HG03159 (cell line): ENCODE measurements at regions not wholly inside any gene's neighbourhood (a gene's known extent, or its start where the extent isn't known, plus 50 kb on each side); places are given as distances from the start of the nearest gene placed in this dataset.

Source experiments
- ATAC-seq: cut with Tn5 transposase; IDR thresholded peaks from one replicate; pipeline ENCODE4 v1.9.1; 2021; ENCODE audit warnings: mild to moderate bottlenecking, moderate library complexity; ENCODE audit not compliant: unreplicated experiment

DNA sequence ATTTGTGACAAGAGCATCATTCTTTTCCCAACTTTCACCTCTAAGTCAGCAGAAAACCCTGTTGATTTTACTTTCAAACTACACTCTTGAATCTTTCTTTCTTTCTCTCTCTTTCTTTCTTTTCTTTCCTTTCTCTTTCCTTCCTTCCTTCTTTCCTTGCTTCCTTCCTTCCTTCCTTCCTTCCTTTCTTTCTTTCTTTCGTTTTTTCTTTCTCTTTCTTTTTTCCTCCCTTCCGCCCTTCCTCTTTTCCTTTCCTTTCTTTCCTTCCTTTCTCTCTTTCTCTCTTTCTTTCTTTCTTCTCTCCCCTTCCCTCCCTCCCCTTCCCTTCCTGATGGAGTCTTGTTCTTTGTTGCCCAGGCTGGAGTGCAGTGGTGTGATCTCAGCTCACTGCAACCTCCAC lies 649.5 kb downstream of the PLCL1 start:
- ATAC-seq, result no peak

DNA sequence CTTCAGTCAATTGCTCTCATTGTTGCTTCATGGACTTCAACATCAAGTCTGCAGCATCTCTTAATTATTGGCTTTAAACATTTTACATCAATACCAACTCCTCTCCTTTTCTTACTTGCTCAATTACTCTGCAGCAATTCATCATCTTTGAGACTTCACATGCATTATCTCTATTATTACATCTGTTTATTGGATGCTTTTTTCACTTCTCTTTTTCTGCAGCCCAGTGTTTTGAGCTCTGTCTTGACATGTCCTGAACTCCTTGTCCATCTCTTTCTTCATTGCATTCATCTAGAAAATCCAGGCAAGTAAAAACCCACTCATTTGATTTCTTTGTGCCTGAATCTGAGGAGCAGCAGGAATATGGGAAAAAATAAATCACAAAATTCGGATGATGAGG lies 647.9 kb downstream of the PLCL1 start:
- peak; percentile 59 for ATAC-seq

DNA sequence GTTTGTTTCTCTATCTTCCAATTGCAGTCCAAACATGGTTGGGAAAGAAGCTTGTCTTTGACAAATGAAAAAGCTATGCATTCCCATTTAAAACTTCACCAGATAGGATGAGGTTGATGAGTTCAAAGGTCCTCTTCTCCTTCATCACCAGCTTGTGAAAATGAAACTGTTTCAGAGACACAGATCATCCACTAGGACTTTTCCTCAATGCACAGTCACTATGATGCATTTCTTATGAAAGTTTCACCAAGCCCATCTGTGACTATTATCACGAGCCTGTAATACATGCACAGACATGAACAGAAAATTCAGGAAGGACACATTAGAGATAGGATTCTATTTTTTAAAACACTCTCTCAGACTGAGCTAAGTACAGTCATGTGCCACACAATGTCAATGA lies 644.4 kb downstream of the PLCL1 start:
- ATAC-seq, result no peak

DNA sequence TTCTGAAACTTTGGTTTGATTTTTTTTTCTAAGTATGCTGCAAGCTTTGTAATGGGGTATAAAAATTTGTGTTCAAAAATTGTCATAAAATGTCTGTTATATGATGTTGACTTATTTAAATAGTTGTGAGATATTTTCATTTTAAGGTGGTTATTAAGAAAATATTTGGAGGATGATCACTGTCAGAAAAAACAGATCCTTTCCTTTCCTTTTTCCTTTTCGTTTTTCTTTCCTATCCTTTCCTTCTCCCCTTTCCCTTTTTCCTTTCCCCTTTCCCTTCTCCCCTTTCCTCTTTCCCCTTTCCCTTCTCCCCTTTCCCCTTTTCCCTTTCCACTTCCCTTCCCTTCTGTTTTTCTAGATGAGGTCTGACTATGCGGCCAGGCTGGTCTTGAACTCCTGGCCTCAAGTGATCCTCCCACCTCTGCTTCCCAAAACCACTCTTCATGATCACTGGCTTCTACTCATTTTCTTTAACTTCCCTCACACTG lies 640.5 kb downstream of the PLCL1 start:
- ATAC-seq, result no peak

DNA sequence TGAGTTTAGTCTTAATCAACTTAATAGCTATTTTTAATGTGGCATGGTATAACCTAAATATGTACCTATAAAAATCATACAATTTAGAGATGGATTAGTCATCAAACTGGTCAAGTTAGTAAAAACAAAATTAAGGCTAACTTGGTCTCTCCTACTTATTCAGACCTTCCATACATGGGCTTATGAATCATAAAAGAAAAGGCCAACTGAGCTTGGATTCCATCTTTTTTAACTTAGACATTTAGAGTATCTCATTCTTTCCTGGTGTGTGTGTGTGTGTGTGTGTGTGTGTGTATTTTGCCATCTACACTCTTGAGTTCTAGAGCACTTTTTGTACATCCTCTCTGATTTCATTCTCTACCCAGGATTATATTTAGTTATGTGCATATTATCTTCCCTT lies 637.5 kb downstream of the PLCL1 start:
- no peak for ATAC-seq

DNA sequence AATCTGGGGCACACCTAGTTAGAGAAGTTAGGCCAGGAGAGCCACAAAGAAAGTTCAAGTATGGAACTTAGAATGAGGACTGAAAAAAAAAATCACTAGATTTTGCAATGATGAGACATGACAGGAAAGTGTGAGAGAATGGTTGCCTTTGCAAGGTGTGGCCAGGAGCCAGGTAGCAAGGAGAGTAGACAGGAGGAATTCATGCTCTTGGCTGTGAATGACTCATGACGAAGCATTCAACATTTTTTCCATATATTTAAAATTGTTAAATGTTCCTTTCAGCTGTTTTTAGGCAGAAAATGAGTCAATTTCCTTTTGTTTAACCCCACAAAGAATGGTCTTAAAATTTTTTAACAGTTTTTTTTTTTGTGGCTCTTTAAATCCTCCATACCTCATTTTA lies 636.9 kb downstream of the PLCL1 start:
- ATAC-seq, result no peak

DNA sequence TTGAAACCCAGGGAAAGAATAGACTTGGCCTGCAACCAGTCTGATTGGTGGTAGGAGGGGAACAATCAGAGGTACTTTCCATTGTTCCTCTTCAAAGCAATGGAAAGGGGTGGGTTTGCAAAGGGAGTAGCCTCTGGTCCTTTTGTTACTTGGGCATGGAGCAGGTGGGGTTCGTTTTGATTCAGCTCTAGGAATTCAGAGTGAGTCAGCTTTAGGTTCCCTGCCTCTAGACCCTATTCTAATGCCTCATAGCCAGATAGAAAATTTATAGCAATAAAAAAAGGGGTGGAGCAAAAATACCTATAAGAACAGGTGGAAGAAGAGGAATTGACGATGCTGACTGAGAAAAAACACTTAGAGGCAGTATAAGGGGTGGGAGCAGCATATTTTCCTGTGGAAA lies 636.4 kb downstream of the PLCL1 start:
- ATAC-seq, result no peak

DNA sequence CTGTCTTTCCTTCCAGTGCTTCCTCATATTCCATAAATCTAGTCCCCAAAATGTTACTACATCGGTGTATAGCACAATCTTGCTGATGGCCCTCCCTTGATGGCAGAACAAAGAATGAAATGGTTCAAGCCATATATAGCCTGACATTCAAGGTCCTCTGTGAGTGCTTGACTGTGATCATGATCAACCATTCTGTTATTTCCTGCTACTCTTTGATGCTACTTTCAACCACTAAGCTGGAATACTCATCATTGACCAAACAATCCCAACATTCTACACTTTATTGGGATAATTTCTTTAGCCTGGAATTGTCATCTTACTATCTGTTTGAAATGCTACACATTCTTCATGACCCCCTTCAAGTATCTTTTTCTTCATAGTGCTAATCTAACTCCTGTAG lies 633.9 kb downstream of the PLCL1 start:
- ATAC-seq, result no peak

DNA sequence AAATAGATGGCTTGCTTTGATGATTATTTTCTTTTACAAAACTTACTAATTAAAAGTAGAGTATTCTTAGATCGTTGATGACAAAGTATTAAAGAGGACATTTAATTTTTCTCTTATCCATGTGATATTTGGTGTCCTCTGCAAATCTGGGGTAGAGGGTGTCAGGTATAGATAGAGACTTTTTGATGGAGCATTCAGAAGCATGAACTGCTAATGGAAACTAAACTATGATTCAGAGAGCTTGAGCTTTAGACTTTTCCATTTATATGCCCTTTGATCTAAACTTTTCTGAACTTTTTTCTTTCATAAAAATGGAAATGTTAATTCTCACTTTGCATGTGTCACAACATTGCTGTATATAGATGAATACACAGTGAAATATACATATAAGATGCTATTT lies 619.7 kb downstream of the PLCL1 start:
- ATAC-seq, result no peak

DNA sequence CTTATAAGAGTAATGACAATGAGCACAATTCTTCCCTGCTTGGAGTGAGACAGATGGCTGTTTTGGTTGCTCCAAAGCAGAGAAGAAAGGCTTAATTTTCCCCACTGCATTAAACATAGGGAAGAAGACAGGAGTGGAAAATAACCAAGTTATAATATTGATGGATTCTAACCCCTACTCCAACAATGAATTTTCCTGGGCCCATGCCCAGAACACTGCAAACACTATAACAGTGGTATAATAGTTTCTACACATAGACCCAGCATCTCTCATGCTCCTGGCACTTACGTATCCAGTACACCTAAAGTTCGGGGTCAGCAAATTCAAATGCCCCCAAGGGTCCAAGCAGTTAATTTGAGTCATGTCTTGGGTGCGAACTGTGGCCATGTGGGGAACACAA lies 613.4 kb downstream of the PLCL1 start:
- ATAC-seq, result no peak

DNA sequence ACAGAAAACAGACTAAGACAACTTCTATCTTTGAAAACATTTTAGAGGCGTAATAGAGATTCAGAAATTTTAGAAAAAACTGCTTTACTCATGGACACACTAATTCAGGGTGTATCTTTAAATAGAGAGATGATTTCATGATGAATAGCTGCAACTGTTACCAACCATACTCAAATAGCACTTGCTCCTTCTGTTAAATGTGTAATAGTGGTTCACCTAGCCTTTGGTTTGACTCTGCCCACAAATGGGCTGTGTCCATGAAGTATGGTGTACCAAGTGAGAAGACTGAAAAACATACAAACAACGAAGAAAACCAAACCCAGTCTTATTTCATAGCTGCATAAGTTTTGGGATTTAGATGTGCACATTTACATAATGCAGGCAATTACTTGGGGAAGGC lies 610.6 kb downstream of the PLCL1 start:
- ATAC-seq, result no peak

DNA sequence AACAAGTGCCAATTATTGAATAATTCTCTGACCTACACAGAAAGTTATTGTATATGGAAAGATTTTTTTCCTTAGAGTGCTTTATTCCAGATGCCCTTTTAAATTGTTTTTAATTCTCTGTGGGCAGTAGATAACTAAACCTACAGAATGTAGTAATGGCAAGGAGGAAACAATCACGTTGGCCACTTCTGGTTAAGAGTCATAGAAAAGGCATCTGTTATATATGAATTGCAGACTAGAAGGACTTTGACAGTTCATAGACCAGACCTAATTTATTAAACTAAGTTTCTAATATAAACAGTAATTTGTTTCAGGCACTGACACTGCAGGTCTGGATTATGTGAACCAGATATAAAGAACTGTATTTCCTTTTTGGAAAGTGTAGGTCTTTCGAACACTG lies 607.5 kb downstream of the PLCL1 start:
- no peak for ATAC-seq

DNA sequence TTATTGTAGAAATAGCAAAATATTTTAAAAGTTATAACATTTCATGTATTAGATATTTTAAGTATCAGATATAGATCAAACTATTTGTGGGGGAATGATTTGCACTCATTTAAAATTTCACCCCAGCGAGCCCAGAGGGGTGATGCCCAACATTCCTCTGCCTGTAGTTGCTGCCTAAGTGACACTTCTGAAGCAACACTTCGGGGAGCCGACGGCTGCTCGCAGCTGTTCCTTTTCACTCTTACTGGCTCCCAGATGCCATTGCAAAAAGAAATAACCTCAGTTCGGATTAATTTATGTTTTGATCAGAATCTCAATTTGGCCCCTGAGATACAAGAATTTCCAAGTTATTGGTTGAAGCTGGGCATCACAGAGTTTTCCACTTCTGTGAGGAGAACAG lies 603.8 kb downstream of the PLCL1 start:
- ATAC-seq, result no peak

DNA sequence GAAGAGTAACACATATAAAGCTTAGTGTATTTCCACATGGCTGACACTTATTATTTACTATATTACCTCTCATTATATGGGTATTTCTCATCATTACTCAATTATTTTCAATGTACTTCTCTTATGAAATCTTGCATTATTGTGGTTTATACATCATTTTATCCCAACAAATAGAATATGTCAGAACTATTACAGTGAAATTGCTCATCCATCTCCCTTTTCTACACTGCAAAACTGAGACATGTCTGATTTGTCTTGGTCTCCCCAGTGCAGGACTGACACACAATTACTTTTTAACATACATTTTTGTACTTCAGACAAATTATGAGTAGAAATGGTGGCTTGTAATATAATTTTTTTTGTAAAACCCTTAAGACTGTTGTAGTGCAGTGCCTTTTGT lies 600.9 kb downstream of the PLCL1 start:
- no peak for ATAC-seq

DNA sequence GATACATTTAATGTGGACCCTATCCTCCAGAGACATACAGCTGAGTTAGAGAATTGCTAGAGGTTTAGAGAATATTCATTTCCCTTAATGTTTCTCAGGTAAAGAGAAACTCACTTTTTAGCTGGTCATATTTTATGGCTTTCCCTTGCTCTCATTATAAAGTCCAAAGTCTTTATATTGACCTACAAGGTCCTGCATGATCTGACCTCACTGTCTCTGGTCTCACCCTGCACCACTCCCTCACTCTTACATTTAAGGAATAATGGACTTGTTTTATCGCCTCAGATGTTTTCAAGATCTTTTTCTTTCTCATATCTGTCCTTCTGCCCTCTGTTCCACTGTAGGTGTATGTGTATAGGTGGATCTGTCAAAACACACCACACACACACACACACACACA lies 597.3 kb downstream of the PLCL1 start:
- no peak for ATAC-seq

DNA sequence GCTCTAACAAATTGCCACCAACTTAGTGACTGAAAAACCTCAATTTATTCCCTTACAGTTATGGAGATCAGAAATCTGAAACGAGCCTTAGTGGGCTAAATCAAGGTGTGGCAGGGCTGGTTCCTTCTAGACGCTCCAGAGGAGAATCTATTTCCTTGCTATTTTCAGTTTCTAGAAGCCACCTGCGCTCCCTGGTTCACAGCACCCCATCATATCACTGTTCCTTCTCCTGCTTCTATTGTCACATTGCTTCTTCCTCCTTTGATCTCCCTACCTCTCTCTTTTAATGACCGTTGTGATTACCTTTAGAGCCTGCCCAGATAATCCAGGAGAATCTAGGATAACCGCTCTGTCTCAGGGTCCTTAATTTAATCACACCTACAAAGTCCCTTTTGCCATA lies 596.6 kb downstream of the PLCL1 start:
- no peak for ATAC-seq

DNA sequence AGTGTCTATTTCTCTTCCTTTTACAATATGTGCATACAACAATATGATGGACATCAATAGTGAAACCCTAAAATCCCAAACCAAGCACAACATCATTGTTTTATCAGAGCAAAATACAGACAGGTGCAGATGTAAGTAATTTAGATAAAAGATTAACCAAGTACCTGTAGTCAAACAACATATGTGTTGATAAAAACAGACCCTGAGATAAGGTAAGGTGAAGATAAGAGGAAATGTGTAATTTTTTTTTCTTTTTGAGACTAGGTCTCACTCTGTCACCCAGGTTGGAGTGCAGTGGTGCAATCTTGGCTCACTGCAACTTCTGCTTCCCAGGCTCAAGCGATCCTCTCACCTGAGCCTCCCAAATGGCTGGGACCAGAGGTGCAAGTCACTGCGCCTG lies 589.8 kb downstream of the PLCL1 start:
- no peak for ATAC-seq

DNA sequence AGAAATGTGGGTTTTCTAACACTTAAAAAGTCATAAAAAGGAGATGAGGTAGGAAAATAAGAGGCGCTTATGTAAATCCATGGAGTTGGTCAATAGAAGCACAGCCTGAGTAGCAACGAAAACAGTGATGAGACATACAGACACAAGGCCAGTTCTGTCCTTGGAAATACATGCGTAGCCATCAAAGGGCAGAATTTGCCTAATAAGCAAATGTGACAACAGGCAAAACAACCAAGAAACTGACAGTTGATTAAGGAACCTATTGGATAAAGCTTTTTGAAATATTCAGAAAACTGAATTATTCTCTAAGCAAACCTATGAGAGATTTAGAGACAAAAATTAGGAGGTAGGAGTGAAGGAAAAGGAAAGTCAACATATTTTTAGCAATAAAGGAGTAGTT lies 586.3 kb downstream of the PLCL1 start:
- no peak for ATAC-seq

DNA sequence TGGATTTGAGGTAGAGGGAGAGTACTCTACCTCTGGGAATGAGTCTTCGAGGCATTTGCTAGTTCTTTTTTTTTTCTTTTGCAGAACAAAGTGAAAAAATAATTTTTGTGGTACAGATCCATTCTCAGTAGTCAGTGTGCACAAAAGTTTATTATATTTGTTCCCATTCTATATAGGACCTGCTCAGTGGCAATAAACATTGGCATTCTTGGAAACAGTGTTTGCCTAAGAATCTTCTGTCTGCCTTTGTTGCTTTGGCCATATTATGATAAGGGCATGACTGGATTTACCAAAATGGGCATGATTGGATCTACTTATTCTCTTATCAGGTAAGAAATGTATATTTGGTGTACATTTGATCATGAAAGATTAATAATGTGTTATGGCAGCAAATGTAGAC lies 583.3 kb downstream of the PLCL1 start:
- no peak for ATAC-seq

DNA sequence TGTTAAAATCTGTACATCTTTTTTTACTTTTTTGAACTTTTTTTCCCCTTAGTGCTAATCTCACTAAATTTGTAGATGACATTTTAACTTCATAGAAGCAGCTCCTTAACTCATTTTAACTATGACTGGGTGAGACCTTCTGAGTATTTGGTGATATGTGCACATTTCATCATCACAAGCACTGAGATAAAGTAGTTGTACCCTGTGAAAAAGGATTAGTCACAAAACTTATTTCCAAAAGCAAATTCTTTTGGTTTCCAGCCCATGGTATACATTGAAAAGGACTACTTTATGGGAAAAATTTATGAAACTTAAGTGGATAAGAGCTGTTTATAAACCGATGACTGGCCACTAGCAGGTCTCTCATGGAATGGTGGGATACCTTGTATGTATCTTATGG lies 581.5 kb downstream of the PLCL1 start:
- no peak for ATAC-seq

DNA sequence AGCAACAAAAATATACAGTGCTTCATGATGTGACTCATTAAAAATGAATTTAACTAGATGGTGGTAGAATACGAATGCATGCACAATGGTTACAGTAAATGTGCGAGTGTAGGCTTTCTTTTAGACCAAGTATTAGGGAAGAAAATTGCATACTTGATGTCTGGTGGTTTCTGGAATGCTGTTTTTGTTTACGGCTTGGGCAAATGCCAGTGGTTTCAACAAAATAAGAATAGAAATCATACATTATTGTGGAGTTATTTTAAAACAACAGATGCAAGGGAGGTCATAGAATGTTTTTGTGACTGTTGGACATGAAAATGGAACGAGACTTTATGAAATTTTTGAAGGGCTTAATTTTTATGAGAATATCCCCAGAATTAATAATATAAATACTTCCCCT lies 580.9 kb downstream of the PLCL1 start:
- ATAC-seq, result no peak

DNA sequence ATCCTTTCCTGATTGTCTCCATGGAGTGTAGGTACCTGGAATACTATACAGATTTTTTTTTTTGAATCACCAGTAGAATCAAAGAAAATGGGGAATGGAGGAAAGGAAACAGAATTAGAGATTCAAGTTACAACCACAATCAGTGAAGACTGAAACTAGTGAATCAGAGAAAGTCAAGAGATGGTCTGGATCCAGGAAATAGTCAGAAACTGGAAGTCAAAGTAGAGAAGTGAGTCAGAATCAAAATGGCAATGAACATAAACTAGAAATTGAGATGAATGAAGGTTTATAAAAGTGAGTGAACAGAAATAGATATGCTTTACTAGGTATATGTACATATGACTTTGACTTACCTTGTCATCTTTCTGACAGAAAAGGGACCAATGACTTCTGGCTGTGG lies 579.0 kb downstream of the PLCL1 start:
- no peak for ATAC-seq

DNA sequence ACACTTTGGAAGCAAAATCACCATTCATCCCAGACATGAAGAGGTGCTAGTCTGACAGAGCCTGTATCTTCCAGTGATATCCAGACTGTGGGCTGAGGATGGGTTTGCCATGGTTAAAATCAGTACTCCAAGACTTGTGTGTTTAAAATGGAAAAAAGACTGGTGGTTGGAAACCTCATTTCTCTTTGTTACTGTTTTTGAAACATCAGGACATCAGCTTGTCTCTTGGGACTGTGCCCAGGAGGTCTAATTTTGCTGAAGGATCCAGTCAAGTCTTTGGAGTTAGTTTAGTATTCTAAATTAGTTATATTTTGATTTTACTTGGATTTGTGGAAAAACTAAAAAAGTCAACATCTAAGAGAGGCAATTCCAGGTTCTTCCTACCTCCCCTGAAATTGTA lies 578.4 kb downstream of the PLCL1 start:
- ATAC-seq, result no peak

DNA sequence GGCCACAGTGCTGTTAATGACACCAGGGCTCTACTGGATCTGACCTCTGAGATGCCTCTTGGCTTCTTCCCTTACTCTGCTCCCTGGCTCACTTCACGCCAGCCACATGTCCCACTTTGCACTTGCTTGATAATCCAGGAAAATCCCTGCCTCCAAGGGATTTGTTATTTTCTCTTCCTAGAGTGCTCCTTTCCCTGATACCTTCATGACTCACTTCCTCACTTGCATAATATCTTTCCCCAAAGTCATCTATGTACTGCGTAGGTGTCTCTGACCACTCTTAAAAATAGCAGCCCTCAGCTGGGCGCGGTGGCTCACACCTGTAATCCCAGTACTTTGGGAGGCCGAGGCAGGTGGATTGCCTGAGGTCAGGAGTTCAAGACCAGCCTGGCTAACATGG lies 572.3 kb downstream of the PLCL1 start:
- ATAC-seq, result no peak
